Adrenal gland (tissue), 9 donors: ENCODE measurements at regions not wholly inside any gene's neighbourhood (a gene's known extent, or its start where the extent isn't known, plus 50 kb on each side); places are given as distances from the start of the nearest gene placed in this dataset.
"Not testable (repeated sequence)": the region's sequence is repeated elsewhere in the genome, so short reads cannot be mapped to it uniquely, and the experiment has no call there.

Experiments used
- DNase-seq, 7 donors: peaks; one replicate each; pipeline ENCODE4 v3.0.0-alpha.2; 2019 to 2020
- H3K27ac ChIP-seq, 5 donors: fragments of 200-600 bp; sonication (generic) in 4 of 5; 1 replicate in 3 of 5; 2 replicates in 2 of 5; pipeline versions ENCODE4 v1.5.1 to v1.8.0; 2016 to 2020; ENCODE audit warnings: mild to moderate bottlenecking in 1 of 5
- H3K27me3 ChIP-seq: fragments of 200-600 bp; 2 replicates; pipeline ENCODE4 v1.8.0; 2021
- H3K36me3 ChIP-seq, 2 donors: fragments of 200-600 bp; replicated peaks in 1 of 2; 1 replicate in 1 of 2; 2 replicates in 1 of 2; pipeline versions ENCODE4 v1.5.1 to v1.8.0; 2018 to 2022
- H3K4me1 ChIP-seq, 2 donors: fragments of 200-600 bp; replicated peaks in 1 of 2; 1 replicate in 1 of 2; 2 replicates in 1 of 2; pipeline versions ENCODE4 v1.5.1 to v1.8.0; 2018 to 2021
- H3K4me3 ChIP-seq, 4 donors: fragments of 200-600 bp; sonication (generic) in 3 of 4; one replicate each; pipeline ENCODE4 v1.5.1; 2016 to 2018
- H3K9me3 ChIP-seq, 3 donors: fragments of 200-600 bp; sonication (generic) in 1 of 3; replicated peaks in 1 of 3; 1 replicate in 2 of 3; 2 replicates in 1 of 3; pipeline versions ENCODE4 v1.5.1 to v1.8.0; 2016 to 2021
- CTCF ChIP-seq, 6 experiments: fragments of 450-650 bp in 4 of 6; fragments of 200-600 bp in 2 of 6; sonication (generic) in 1 of 6; IDR thresholded peaks; 1 replicate in 5 of 6; 2 replicates in 1 of 6; pipeline versions ENCODE4 v1.5.1 to v1.8.0; 2016 to 2021; ENCODE audit warnings: antibody characterized with exemption in 6 of 6, mild to moderate bottlenecking in 2 of 6, moderate library complexity in 1 of 6
- POLR2A ChIP-seq, 2 donors: fragments of 450-650 bp; IDR thresholded peaks; one replicate each; pipeline ENCODE4 v1.6.1; 2017; ENCODE audit warnings: antibody characterized with exemption in 2 of 2, mild to moderate bottlenecking in 2 of 2, moderate library complexity in 1 of 2
- WGBS, 4 donors: extraction: QIAGEN DNeasy Blood & Tissue Kit in 2 of 4; methylation state at CpG; one replicate each; pipeline versions ENCODE4 v1.1.5 to v1.1.7; 2013 to 2017; 5-methylcytosine and 5-hydroxymethylcytosine counted together
- intact Hi-C, 2 donors: fragments of 100-400 bp; cut with DNase I; formaldehyde crosslinking; loops; one replicate each; pipeline versions ENCODE4 v1.14.1 to v1.15.0; 2022 to 2023
- donor health status: healthy with polysubstance abuse.
- donor health status: Bipolar disorder and iron deficiency.
- donor health status: DM: yes; HTN: yes; CAD: no.
- donor health status: DM: no; HTN: no; CAD: no.
- donor health status: DM: no; HTN: no; CAD: no.

- Histone ChIP-seq H3K4me1 (no peaks in the 10 kb centered on the region), H3K9me3 (no peaks in the 10 kb centered on the region), H3K4me3 (no peak overlapping the region), H3K36me3 (no peaks in the 10 kb centered on the region), H3K27me3 (no peaks in the 10 kb centered on the region), H3K27ac (no peak overlapping the region)
- intact Hi-C loops: no loop called here
- TF ChIP-seq CTCF (IDR thresholded peaks at IDR 0.05) (no peak), POLR2A (IDR thresholded peaks at IDR 0.05) (no peak)
- no peak for DNase-seq
- 37 to 41% (median 39%) methylated on average over 5 of the region's 5 CpGs for WGBS, 4 donors
Measured at GRCh38 chr18:27301615-27302378, 116.7 kb upstream of the CHST9 start.

- intact Hi-C loops: loop anchor here in 1 of 2 donors (10.0 kb wide), 1 partner anchor 274 kb away; no protein-coding TSS in a partner anchor
- TF ChIP-seq CTCF (IDR thresholded peaks at IDR 0.05): peak in 3 of 6 experiments; percentile 12 to 32 (median 20)
- no peak for TF ChIP-seq POLR2A (IDR thresholded peaks at IDR 0.05)
- Histone ChIP-seq H3K27ac (no peak overlapping the region), H3K36me3 (no peaks in the 10 kb centered on the region), H3K9me3 (no peaks in the 10 kb centered on the region), H3K27me3 (no peaks in the 10 kb centered on the region), H3K4me3 (no peak overlapping the region), H3K4me1 (no peaks in the 10 kb centered on the region)
- no peak for DNase-seq
- 67 to 76% (median 75%) methylated on average over 4 of the region's 4 CpGs for WGBS, 4 donors
Measured at GRCh38 chr18:27298214-27298804, 113.2 kb upstream of the CHST9 start.

- H3K4me1 ChIP-seq, DNase-seq, H3K27ac ChIP-seq, intact Hi-C loops, H3K36me3 ChIP-seq, H3K4me3 ChIP-seq, H3K27me3 ChIP-seq, H3K9me3 ChIP-seq: not testable (repeated sequence)
- 53 to 68% (median 61%) methylated on average over 2 of the region's 2 CpGs for WGBS, 4 donors
Measured at GRCh38 chr18:27285973-27286562, 101.0 kb upstream of the CHST9 start.

- WGBS, 4 donors: 76 to 84% (median 78%) methylated on average over 3 of the region's 3 CpGs
- H3K4me1 ChIP-seq: no peaks in the 10 kb centered on the region
- DNase-seq: no peak
- TF ChIP-seq POLR2A (IDR thresholded peaks at IDR 0.05) (no peak), CTCF (IDR thresholded peaks at IDR 0.05) (no peak)
- H3K36me3 ChIP-seq: no peaks in the 10 kb centered on the region
- H3K4me3 ChIP-seq: no peak overlapping the region
- H3K27me3 ChIP-seq: no peaks in the 10 kb centered on the region
- H3K9me3 ChIP-seq: no peaks in the 10 kb centered on the region
- intact Hi-C loops: no loop called here
- no peak overlapping the region for H3K27ac ChIP-seq
Measured at GRCh38 chr18:27278131-27278530, 93.0 kb upstream of the CHST9 start.
